BE2C (cell line): ENCODE measurements at regions not wholly inside any gene's neighbourhood (a gene's known extent, or its start where the extent isn't known, plus 50 kb on each side); places are given as distances from the start of the nearest gene placed in this dataset.

Experiments
- DNase-seq: peaks from one replicate; pipeline ENCODE4 v3.0.0-alpha.2; 2020
- H3K27me3 ChIP-seq: fragments of 250-450 bp; sonication (Bioruptor Pico); 2 replicates; pipeline ENCODE4 v1.5.1; 2020; ENCODE audit warnings: mild to moderate bottlenecking
- H3K36me3 ChIP-seq: fragments of 250-450 bp; sonication (Bioruptor Pico); 2 replicates; pipeline ENCODE4 v1.5.1; 2020; ENCODE audit warnings: mild to moderate bottlenecking
- H3K4me1 ChIP-seq: fragments of 250-450 bp; sonication (Bioruptor Pico); 2 replicates; pipeline ENCODE4 v1.5.1; 2020
- H3K4me3 ChIP-seq: 2 replicates; pipeline ENCODE4 v1.5.1; 2011; ENCODE audit warnings: low read depth, low read length
- H3K9me3 ChIP-seq: fragments of 250-450 bp; sonication (Bioruptor Pico); 2 replicates; pipeline ENCODE4 v1.5.1; 2020
- TF ChIP-seq, protein P1 (sequence below): IDR thresholded peaks from 2 replicates; pipeline ENCODE4 v1.5.1; 2012; ENCODE audit warnings: mild to moderate bottlenecking, low read depth, low read length

DNA sequence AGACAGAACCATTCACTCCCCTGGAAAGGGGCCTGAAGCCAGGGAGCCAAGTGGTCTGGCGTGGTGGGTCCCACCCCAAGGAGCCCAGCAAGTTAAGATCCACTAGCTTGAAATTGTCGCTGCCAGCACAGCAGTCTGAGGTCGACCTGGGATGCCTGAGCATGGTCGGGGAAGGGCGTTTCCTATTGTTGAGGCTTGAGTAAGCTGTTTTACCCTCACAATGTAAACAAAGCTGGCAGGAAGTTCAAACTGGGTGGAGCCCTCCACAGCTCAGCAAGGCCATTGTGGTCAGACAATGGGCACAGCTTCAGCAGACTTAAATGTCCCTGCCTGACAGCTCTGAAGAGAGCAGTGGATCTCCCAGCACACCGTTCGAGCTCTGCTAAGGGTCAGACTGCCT is 195.6 kb upstream of the DACH1 start:
- Histone ChIP-seq H3K27me3 (no peaks in the 10 kb centered on the region), H3K36me3 (no peaks in the 10 kb centered on the region), H3K4me3 (no peak overlapping the region), H3K4me1 (no peaks in the 10 kb centered on the region), H3K9me3 (no peaks in the 10 kb centered on the region)
- no peak for DNase-seq
- TF ChIP-seq, protein P1, sequence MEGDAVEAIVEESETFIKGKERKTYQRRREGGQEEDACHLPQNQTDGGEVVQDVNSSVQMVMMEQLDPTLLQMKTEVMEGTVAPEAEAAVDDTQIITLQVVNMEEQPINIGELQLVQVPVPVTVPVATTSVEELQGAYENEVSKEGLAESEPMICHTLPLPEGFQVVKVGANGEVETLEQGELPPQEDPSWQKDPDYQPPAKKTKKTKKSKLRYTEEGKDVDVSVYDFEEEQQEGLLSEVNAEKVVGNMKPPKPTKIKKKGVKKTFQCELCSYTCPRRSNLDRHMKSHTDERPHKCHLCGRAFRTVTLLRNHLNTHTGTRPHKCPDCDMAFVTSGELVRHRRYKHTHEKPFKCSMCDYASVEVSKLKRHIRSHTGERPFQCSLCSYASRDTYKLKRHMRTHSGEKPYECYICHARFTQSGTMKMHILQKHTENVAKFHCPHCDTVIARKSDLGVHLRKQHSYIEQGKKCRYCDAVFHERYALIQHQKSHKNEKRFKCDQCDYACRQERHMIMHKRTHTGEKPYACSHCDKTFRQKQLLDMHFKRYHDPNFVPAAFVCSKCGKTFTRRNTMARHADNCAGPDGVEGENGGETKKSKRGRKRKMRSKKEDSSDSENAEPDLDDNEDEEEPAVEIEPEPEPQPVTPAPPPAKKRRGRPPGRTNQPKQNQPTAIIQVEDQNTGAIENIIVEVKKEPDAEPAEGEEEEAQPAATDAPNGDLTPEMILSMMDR = no peak

DNA sequence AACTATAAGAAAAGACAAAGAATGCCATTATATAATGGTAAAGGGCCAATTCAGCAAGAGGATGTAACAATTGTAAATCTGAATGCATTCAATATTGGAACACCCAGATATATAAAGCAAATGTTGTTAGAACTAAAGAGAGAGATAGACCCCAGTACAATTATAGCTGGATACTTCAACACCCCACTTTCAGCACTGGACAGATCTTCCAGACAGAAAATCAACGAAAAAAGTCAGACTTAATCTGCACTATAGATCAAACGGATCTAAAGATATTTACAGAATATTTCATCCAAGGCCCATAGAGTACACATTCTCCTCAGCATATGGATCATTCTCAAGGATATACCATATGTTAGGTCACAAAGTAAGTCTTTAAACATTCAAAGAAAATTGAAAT is 194.6 kb upstream of the DACH1 start:
- TF ChIP-seq, protein P1 = no peak
- no peaks in the 10 kb centered on the region for H3K36me3 ChIP-seq

GRCh38 chr13:72050251-72050650 is 183.2 kb upstream of the DACH1 start:
- H3K9me3 ChIP-seq = no peaks in the 10 kb centered on the region
- H3K36me3 ChIP-seq = no peaks in the 10 kb centered on the region
- H3K27me3 ChIP-seq = no peaks in the 10 kb centered on the region
- no peak for DNase-seq
- H3K4me1 ChIP-seq = no peaks in the 10 kb centered on the region
- no peak overlapping the region for H3K4me3 ChIP-seq
- TF ChIP-seq, protein P1 = no peak

More for the DNA sequence above, 194.6 kb upstream of the DACH1 start:
- Histone ChIP-seq H3K27me3 (no peaks in the 10 kb centered on the region), H3K4me1 (no peaks in the 10 kb centered on the region), H3K4me3 (no peak overlapping the region), H3K9me3 (no peaks in the 10 kb centered on the region)
- DNase-seq = no peak

DNA sequence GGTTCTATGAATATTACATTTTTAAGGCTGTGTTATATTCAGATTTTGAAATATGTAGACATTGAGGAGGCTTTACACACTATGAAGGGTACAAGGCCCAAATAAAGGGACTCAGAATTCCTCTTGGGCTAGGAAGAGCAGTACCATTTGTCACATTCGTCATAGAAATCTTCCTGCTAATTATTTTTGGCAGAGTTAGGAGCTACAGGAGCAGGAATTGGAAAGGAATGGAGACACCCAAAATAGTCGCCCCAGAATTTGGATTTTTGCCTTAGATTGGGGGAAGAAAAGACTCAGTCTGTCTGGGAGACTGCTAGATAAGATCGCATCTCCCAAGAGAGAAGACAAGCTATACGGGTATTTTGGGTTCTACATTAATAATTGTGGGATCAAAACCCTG is 176.4 kb upstream of the DACH1 start:
- Histone ChIP-seq H3K4me3 (no peak overlapping the region), H3K4me1 (no peaks in the 10 kb centered on the region), H3K36me3 (no peaks in the 10 kb centered on the region), H3K27me3 (no peaks in the 10 kb centered on the region), H3K9me3 (no peaks in the 10 kb centered on the region)
- no peak for DNase-seq
- TF ChIP-seq, protein P1 = no peak

DNA sequence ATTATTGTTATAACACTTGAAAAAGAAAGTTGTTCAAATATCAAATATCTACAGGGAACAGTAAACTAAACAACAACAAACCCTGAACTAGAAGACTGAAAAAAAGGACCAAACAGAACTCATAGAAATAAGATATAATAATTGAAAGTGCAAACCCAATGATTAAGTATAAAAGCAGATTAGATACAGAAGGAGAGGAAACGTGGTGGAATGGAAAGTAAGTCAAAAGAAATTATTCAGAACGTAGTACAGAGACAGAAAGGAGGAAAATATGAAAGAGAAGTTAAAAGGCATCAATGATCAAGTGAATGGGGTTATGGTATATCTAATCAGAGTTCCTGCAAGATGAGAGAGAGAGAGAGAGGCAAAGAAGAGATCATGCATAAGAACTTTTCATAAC is 174.2 kb upstream of the DACH1 start:
- no peak for DNase-seq
- no peaks in the 10 kb centered on the region for H3K4me1 ChIP-seq
- H3K4me3 ChIP-seq = no peak overlapping the region
- no peaks in the 10 kb centered on the region for H3K9me3 ChIP-seq
- no peaks in the 10 kb centered on the region for H3K27me3 ChIP-seq
- TF ChIP-seq, protein P1 = no peak
- H3K36me3 ChIP-seq = no peaks in the 10 kb centered on the region

GRCh38 chr13:72039126-72039525 is 172.1 kb upstream of the DACH1 start:
- H3K9me3 ChIP-seq = no peaks in the 10 kb centered on the region
- H3K27me3 ChIP-seq = no peaks in the 10 kb centered on the region
- no peaks in the 10 kb centered on the region for H3K36me3 ChIP-seq
- TF ChIP-seq, protein P1 = no peak
- no peak for DNase-seq
- H3K4me3 ChIP-seq = no peak overlapping the region
- H3K4me1 ChIP-seq = no peaks in the 10 kb centered on the region
